ENCODE measurements at regions not wholly inside any gene's neighbourhood (a gene's known extent, or its start where the extent isn't known, plus 50 kb on each side); places are given as distances from the start of the nearest gene placed in this dataset.
"Not testable (repeated sequence)": the region's sequence is repeated elsewhere in the genome, so short reads cannot be mapped to it uniquely, and the experiment has no call there.

- H3K9me3 Mint-ChIP-seq (ENCODE audit: unreplicated experiment) = no peaks in the 10 kb centered on the region
- TF ChIP-seq CTCF (IDR thresholded peaks at IDR 0.05; ENCODE audit: unreplicated experiment) = no peak
- no peaks in the 10 kb centered on the region for H3K36me3 Mint-ChIP-seq (ENCODE audit: low read depth, unreplicated experiment)
- no peak overlapping the region for H3K27ac Mint-ChIP-seq (ENCODE audit: unreplicated experiment)
- no peaks in the 10 kb centered on the region for H3K27me3 Mint-ChIP-seq (ENCODE audit: unreplicated experiment)
- H3K4me3 Mint-ChIP-seq (ENCODE audit: unreplicated experiment) = no peak overlapping the region
- no peak for DNase-seq (ENCODE audit: low spot score)
- no peaks in the 10 kb centered on the region for H3K4me1 Mint-ChIP-seq (ENCODE audit: unreplicated experiment)
These were observed 291.2 kb downstream of the KIF20B start for GRCh38 chr10:89992575-89992974.

- no peaks in the 10 kb centered on the region for H3K9me3 Mint-ChIP-seq (ENCODE audit: unreplicated experiment)
- H3K27me3 Mint-ChIP-seq (ENCODE audit: unreplicated experiment) = no peaks in the 10 kb centered on the region
- no peak for DNase-seq (ENCODE audit: low spot score)
- no peak overlapping the region for H3K4me3 Mint-ChIP-seq (ENCODE audit: unreplicated experiment)
- H3K27ac Mint-ChIP-seq (ENCODE audit: unreplicated experiment) = no peak overlapping the region
- H3K36me3 Mint-ChIP-seq (ENCODE audit: low read depth, unreplicated experiment) = no peaks in the 10 kb centered on the region
- no peak for TF ChIP-seq CTCF (IDR thresholded peaks at IDR 0.05; ENCODE audit: unreplicated experiment)
- H3K4me1 Mint-ChIP-seq (ENCODE audit: unreplicated experiment) = no peaks in the 10 kb centered on the region
These were observed 305.8 kb downstream of the KIF20B start for GRCh38 chr10:90007226-90007625.

- not testable (repeated sequence) for H3K27me3 Mint-ChIP-seq (ENCODE audit: unreplicated experiment)
These were observed 309.9 kb downstream of the KIF20B start for GRCh38 chr10:90011281-90011680.

GRCh38 chr10:90018819-90019218 is 317.4 kb downstream of the KIF20B start:
- peaks cover 8% of the 10 kb centered on the region for H3K4me1 Mint-ChIP-seq (ENCODE audit: unreplicated experiment)
- H3K9me3 Mint-ChIP-seq (ENCODE audit: unreplicated experiment) = no peaks in the 10 kb centered on the region
- H3K27ac Mint-ChIP-seq (ENCODE audit: unreplicated experiment) = no peak overlapping the region
- TF ChIP-seq CTCF (IDR thresholded peaks at IDR 0.05; ENCODE audit: unreplicated experiment) = no peak
- H3K36me3 Mint-ChIP-seq (ENCODE audit: low read depth, unreplicated experiment) = no peaks in the 10 kb centered on the region
- no peak for DNase-seq (ENCODE audit: low spot score)
- H3K27me3 Mint-ChIP-seq (ENCODE audit: unreplicated experiment) = no peaks in the 10 kb centered on the region
- no peak overlapping the region for H3K4me3 Mint-ChIP-seq (ENCODE audit: unreplicated experiment)

More at GRCh38 chr10:90011281-90011680, 309.9 kb downstream of the KIF20B start:
- not testable (repeated sequence) for H3K9me3 Mint-ChIP-seq (ENCODE audit: unreplicated experiment); H3K36me3 Mint-ChIP-seq (ENCODE audit: low read depth, unreplicated experiment); H3K27ac Mint-ChIP-seq (ENCODE audit: unreplicated experiment); H3K4me1 Mint-ChIP-seq (ENCODE audit: unreplicated experiment); DNase-seq (ENCODE audit: low spot score); H3K4me3 Mint-ChIP-seq (ENCODE audit: unreplicated experiment)

- Mint-ChIP-seq H3K4me3 (ENCODE audit: unreplicated experiment) (no peak overlapping the region), H3K27ac (ENCODE audit: unreplicated experiment) (no peak overlapping the region), H3K9me3 (ENCODE audit: unreplicated experiment) (no peaks in the 10 kb centered on the region), H3K4me1 (ENCODE audit: unreplicated experiment) (peaks cover 13% of the 10 kb centered on the region), H3K27me3 (ENCODE audit: unreplicated experiment) (no peaks in the 10 kb centered on the region), H3K36me3 (ENCODE audit: low read depth, unreplicated experiment) (no peaks in the 10 kb centered on the region)
- no peak for DNase-seq (ENCODE audit: low spot score)
- TF ChIP-seq CTCF (IDR thresholded peaks at IDR 0.05; ENCODE audit: unreplicated experiment) = no peak
These were observed 319.1 kb downstream of the KIF20B start for GRCh38 chr10:90020506-90020905.

GRCh38 chr10:90023950-90024349 is 322.6 kb downstream of the KIF20B start:
- H3K9me3 Mint-ChIP-seq (ENCODE audit: unreplicated experiment) = no peaks in the 10 kb centered on the region
- TF ChIP-seq CTCF (IDR thresholded peaks at IDR 0.05; ENCODE audit: unreplicated experiment) = no peak

More at GRCh38 chr10:90023950-90024349, 322.6 kb downstream of the KIF20B start:
- Mint-ChIP-seq H3K36me3 (ENCODE audit: low read depth, unreplicated experiment) (no peaks in the 10 kb centered on the region), H3K4me3 (ENCODE audit: unreplicated experiment) (no peak overlapping the region), H3K4me1 (ENCODE audit: unreplicated experiment) (peaks cover 14% of the 10 kb centered on the region), H3K27ac (ENCODE audit: unreplicated experiment) (no peak overlapping the region), H3K27me3 (ENCODE audit: unreplicated experiment) (no peaks in the 10 kb centered on the region)
- DNase-seq (ENCODE audit: low spot score) = no peak

Data from endothelial cell (in vitro differentiated cells).